Body of pancreas (tissue), 4 donors: ENCODE measurements at regions not wholly inside any gene's neighbourhood (a gene's known extent, or its start where the extent isn't known, plus 50 kb on each side); places are given as distances from the start of the nearest gene placed in this dataset.

Experiments
- ATAC-seq: fragments of 150-250 bp; one replicate; pipeline ENCODE4 v1.9.1; 2016
- DNase-seq, 4 donors: peaks; one replicate each; pipeline ENCODE4 v3.0.0-alpha.2; 2019
- H3K27ac ChIP-seq, 4 donors: fragments of 200-600 bp; sonication (generic); 1 replicate in 3 of 4; 2 replicates in 1 of 4; pipeline versions ENCODE4 v1.5.1 to v1.6.1; 2016 to 2019; ENCODE audit warnings: mild to moderate bottlenecking in 1 of 4, mixed read lengths in 1 of 4, moderate library complexity in 1 of 4
- H3K27me3 ChIP-seq, 2 donors: fragments of 200-600 bp; sonication (generic); one replicate each; pipeline ENCODE4 v1.6.0; 2016; ENCODE audit warnings: mild to moderate bottlenecking in 1 of 2
- H3K36me3 ChIP-seq, 2 donors: fragments of 200-600 bp; sonication (generic); replicated peaks in 1 of 2; 2 replicates each; pipeline ENCODE4 v1.5.1; 2016; ENCODE audit warnings: low read depth in 2 of 2; ENCODE audit not compliant: insufficient read depth in 1 of 2
- H3K4me1 ChIP-seq: fragments of 200-600 bp; sonication (generic); one replicate; pipeline ENCODE4 v1.6.0; 2016
- H3K4me3 ChIP-seq, 2 donors: fragments of 200-600 bp; sonication (generic); 1 replicate in 1 of 2; 2 replicates in 1 of 2; pipeline ENCODE4 v1.5.1; 2016 to 2019
- H3K9me3 ChIP-seq, 3 donors: fragments of 200-600 bp; sonication (generic); 1 replicate in 2 of 3; 2 replicates in 1 of 3; pipeline ENCODE4 v1.5.1; 2016
- CTCF ChIP-seq, 7 experiments: fragments of 450-650 bp in 4 of 7; fragments of 200-600 bp in 3 of 7; sonication (generic) in 3 of 7; IDR thresholded peaks; one replicate each; pipeline ENCODE4 v1.5.1; 2016 to 2019; ENCODE audit warnings: antibody characterized with exemption in 7 of 7
- POLR2A ChIP-seq, 3 donors: fragments of 450-650 bp; IDR thresholded peaks; one replicate each; pipeline ENCODE4 v1.6.1; 2016; ENCODE audit warnings: antibody characterized with exemption in 3 of 3, mild to moderate bottlenecking in 2 of 3
- WGBS, 2 donors: methylation state at CpG; one replicate each; pipeline ENCODE4 v1.1.5; 2017; 5-methylcytosine and 5-hydroxymethylcytosine counted together
- intact Hi-C: fragments of 100-400 bp; cut with DNase I; formaldehyde crosslinking; loops from one replicate; pipeline ENCODE4 v1.15.1; 2023

GRCh38 chr17:65477600-65477999 lies 83.8 kb downstream of the AXIN2 start:
- 91 to 92% methylated on average over 3 of the region's 3 CpGs for WGBS, 2 donors
- H3K9me3 ChIP-seq, result no peaks in the 10 kb centered on the region
- H3K4me1 ChIP-seq, result no peaks in the 10 kb centered on the region
- ATAC-seq (no peak), DNase-seq (no peak)
- H3K36me3 ChIP-seq, result no peaks in the 10 kb centered on the region
- intact Hi-C loops, result no loop called here
- no peaks in the 10 kb centered on the region for H3K27me3 ChIP-seq
- no peak overlapping the region for H3K4me3 ChIP-seq
- H3K27ac ChIP-seq, result no peak overlapping the region
- TF ChIP-seq POLR2A (IDR thresholded peaks at IDR 0.05) (no peak), CTCF (IDR thresholded peaks at IDR 0.05) (no peak)

GRCh38 chr17:65474660-65475059 lies 86.8 kb downstream of the AXIN2 start:
- H3K27ac ChIP-seq, result no peak overlapping the region
- no peaks in the 10 kb centered on the region for H3K36me3 ChIP-seq
- H3K27me3 ChIP-seq, result no peaks in the 10 kb centered on the region
- H3K9me3 ChIP-seq, result no peaks in the 10 kb centered on the region
- H3K4me1 ChIP-seq, result no peaks in the 10 kb centered on the region
- ATAC-seq (no peak), DNase-seq (no peak)
- intact Hi-C loops, result no loop called here
- TF ChIP-seq POLR2A (IDR thresholded peaks at IDR 0.05) (no peak), CTCF (IDR thresholded peaks at IDR 0.05) (no peak)
- 46 to 53% methylated on average over 2 of the region's 2 CpGs for WGBS, 2 donors
- no peak overlapping the region for H3K4me3 ChIP-seq

- Histone ChIP-seq H3K36me3 (no peaks in the 10 kb centered on the region), H3K4me3 (no peak overlapping the region), H3K9me3 (no peaks in the 10 kb centered on the region), H3K27me3 (no peaks in the 10 kb centered on the region), H3K27ac (no peak overlapping the region), H3K4me1 (no peaks in the 10 kb centered on the region)
- ATAC-seq (no peak), DNase-seq (no peak)
- TF ChIP-seq CTCF (IDR thresholded peaks at IDR 0.05) (no peak), POLR2A (IDR thresholded peaks at IDR 0.05) (no peak)
- intact Hi-C loops, result no loop called here
These were observed 87.5 kb downstream of the AXIN2 start for GRCh38 chr17:65473985-65474384.

- Histone ChIP-seq H3K4me3 (no peak overlapping the region), H3K27me3 (no peaks in the 10 kb centered on the region), H3K27ac (no peak overlapping the region), H3K9me3 (no peaks in the 10 kb centered on the region), H3K36me3 (no peaks in the 10 kb centered on the region), H3K4me1 (no peaks in the 10 kb centered on the region)
- WGBS, 2 donors, result 63 to 73% methylated on average over 6 of the region's 6 CpGs
- ATAC-seq (no peak), DNase-seq (no peak)
- intact Hi-C loops, result no loop called here
- no peak for TF ChIP-seq POLR2A (IDR thresholded peaks at IDR 0.05)
- TF ChIP-seq CTCF (IDR thresholded peaks at IDR 0.05), result no peak
These were observed 88.1 kb downstream of the AXIN2 start for GRCh38 chr17:65473363-65473762.

GRCh38 chr17:65472666-65473309 lies 88.7 kb downstream of the AXIN2 start:
- peak; percentile 42 for ATAC-seq
- Histone ChIP-seq H3K4me1 (no peaks in the 10 kb centered on the region), H3K27me3 (no peaks in the 10 kb centered on the region), H3K36me3 (no peaks in the 10 kb centered on the region), H3K9me3 (no peaks in the 10 kb centered on the region), H3K27ac (no peak overlapping the region), H3K4me3 (no peak overlapping the region)
- TF ChIP-seq POLR2A (IDR thresholded peaks at IDR 0.05) (no peak), CTCF (IDR thresholded peaks at IDR 0.05) (no peak)
- intact Hi-C loops, result no loop called here
- 78 to 87% methylated on average over 8 of the region's 8 CpGs for WGBS, 2 donors
- DNase-seq, result peak in 1 of 4 donors; percentile 18
